ENCODE measurements at regions not wholly inside any gene's neighbourhood (a gene's known extent, or its start where the extent isn't known, plus 50 kb on each side); places are given as distances from the start of the nearest gene placed in this dataset.

DNA sequence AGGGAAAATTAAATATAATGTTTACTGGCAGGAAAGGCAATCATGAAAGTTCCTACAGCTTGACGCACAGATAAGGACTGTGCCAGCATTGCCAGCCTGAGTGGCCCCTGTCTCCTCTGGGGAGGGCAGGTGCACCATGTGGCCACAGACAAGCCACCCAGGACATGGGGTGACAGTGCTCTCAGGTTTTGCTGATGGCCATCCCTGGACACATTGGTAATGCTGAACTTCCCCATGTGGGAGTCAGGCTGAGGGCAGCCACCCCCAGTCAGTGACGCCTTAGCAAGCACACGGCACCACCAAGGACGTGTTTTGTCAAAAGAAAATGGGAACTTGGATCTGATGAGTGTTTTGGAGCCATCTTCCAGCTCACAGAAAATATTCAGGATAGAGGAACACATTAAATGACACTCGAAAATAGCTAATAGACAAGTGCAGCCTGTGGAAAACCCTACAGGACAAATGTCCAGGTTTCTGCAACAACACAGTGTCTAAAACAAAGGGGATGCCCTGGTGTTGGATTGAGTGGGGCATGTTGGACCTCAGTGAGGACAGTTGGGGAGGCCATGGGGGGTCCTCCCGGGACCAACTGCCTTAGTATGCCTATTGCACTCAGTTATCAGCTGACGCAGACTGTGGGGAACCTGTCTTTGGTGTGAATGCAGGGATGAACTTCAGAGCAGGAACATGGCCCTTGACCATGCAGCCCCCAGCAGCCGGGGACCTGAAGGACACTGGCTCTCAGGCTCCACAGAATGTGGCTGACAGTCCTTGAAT is 1450.5 kb downstream of the BRD1 start:
- no peak for DNase-seq

GRCh38 chr22:48376428-48376827 is 1451.2 kb downstream of the BRD1 start:
- DNase-seq: no peak

- DNase-seq: no peak
Observed at GRCh38 chr22:48373626-48374173, 1454.0 kb downstream of the BRD1 start.

GRCh38 chr22:48372390-48372789 is 1455.3 kb downstream of the BRD1 start:
- DNase-seq: no peak

DNA sequence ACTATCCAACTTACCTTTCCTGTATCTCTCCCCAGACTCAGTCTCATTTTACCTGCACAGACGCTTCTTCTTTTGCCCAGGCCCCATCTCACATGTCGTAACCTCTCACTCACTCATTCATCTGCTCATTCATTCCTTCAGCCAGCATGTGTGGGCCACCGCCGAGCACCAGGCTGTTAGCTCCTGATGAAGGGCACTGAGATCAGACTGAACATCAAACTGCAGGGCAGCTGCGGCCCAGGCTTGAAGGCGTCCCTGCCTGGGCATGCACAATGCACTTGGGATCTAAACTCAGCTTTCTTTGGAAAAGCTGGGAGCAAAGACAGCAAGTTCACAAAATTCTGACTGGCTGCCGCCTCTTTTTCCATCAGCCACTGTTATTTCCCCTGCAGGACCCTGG is 1456.3 kb downstream of the BRD1 start:
- no peak for DNase-seq

- no peak for DNase-seq
Observed at GRCh38 chr22:48370508-48371325, 1457.0 kb downstream of the BRD1 start.

- DNase-seq: no peak
Observed at GRCh38 chr22:48369789-48370507, 1457.7 kb downstream of the BRD1 start.

DNA sequence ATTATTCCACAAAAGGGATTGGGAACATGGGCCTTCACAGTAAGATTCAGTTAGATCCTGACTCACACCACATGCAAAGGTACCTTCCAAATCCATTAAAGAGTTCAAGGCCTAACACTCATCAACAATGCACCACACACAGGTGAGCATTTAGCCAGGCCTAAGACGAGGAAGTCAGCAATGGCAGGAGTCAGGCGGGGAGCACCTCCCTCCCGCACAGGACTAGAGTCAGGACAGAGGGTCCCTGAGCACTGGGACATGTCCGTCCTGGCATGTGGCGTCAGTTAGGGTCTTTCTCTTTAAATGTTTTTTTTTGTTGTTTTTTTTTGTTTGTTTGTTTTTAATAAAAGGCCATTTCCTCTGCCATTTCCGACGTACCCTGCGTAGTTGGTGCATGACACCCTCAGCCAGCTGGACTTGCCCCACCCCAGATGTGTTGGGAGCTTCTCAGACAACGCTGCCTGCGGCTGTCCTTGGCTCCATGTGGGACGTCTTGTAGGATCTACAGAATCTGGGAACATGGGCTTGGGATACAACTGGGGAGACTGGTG is 1458.6 kb downstream of the BRD1 start:
- DNase-seq: no peak

GRCh38 chr22:48367731-48368130 is 1459.9 kb downstream of the BRD1 start:
- DNase-seq: no peak

DNA sequence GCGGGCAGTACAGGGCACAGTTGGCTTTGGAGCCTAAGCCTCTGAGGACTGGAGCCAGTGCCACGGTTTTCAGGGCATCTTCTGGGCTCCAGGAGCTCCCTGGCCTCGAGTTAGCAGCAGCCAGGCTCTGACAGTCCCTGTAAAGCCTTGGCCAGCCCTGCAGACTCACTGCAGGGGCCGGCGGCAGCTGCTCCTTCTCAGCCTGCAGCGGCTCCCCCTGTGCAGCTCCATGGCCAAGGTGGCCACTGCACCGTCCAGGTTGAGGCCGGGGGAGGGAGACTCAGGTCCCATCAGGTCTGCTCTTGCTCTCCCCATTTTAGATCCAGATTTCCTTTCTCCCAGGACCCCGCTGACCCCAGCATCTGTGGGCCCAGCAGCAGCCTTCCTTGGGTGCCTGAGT is 1461.1 kb downstream of the BRD1 start:
- no peak for DNase-seq

GRCh38 chr22:48366056-48366455 is 1461.6 kb downstream of the BRD1 start:
- no peak for DNase-seq

- no peak for DNase-seq
Observed at GRCh38 chr22:48365386-48365785, 1462.3 kb downstream of the BRD1 start.

- DNase-seq: no peak
Observed at GRCh38 chr22:48362721-48363404, 1464.8 kb downstream of the BRD1 start.

- no peak for DNase-seq
Observed at GRCh38 chr22:48361099-48361639, 1466.5 kb downstream of the BRD1 start.

GRCh38 chr22:48359613-48359965 is 1468.1 kb downstream of the BRD1 start:
- no peak for DNase-seq

GRCh38 chr22:48358886-48359612 is 1468.6 kb downstream of the BRD1 start:
- DNase-seq: no peak

DNA sequence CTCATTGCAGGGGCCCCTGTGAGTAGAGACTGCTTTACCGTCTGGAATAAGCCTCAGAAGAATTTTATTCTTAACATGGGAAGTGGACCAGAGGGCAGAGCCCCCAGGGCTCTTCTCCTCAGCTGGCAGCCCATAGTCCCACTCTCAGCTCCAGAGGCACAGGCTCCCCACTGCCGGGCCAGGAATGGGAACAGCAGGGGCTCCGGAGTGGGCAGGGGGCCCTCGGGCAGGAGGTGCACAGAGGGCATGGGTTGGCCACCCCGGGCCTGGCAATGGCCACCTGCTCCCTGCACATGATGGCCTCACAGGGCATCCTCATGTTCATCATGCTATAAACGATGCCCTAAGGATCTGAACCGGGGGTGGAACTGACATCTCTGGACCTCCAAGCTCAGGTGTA is 1469.7 kb downstream of the BRD1 start:
- DNase-seq: no peak

GRCh38 chr22:48357196-48357595 is 1470.5 kb downstream of the BRD1 start:
- DNase-seq: no peak

DNA sequence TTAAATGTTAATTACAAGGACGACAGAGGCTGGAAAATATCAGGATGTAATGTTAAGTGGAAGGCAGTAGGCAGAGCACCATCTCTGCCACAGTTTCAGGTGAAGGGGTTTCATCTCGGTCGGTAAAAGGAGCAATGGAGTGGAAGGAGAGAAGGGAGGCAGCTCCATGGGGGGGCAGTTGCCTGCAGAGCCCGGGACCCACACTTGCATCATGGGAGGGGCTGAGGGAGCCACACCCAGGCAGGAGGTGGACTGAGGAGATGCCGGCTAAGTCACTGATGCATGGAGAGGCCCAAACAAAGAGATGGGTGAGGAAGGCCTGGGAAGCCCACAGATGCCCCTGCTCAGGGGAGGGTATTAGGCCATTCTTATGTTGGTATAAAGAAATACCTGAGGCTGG is 1470.9 kb downstream of the BRD1 start:
- DNase-seq: no peak

DNA sequence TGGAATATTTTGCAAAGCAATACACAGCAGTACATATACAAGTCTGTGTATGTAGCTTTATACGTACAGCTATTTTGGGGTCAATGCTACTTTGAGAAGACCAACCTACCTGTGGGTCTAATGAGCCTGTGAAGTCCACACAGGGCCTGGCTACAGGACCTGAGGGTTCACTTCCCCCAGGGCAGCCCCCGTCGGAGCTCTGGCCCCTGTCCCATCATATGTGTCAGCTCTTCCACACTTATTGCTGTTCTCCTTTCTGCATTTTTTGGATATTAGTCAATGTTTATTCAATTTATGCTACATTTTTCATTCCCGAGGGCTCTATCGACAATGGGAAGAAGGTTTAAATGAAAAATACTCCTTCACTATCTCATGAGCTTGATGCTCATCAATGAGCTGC is 1473.6 kb downstream of the BRD1 start:
- no peak for DNase-seq

Data from activated T-cell treated with anti-CD3 and anti-CD28 coated beads, Interleukin-2, amount 50 U/mL, for 48 hours (primary cell).